Gastrocnemius medialis (tissue), 4 donors: ENCODE measurements at regions not wholly inside any gene's neighbourhood (a gene's known extent, or its start where the extent isn't known, plus 50 kb on each side); places are given as distances from the start of the nearest gene placed in this dataset.

ENCODE experiments used
- POLR2A ChIP-seq, 2 donors: fragments of 450-650 bp; IDR thresholded peaks; one replicate each; pipeline ENCODE4 v1.6.1; 2017; ENCODE audit warnings: antibody characterized with exemption in 2 of 2, mild to moderate bottlenecking in 2 of 2, moderate library complexity in 2 of 2
- TF ChIP-seq, protein P1 (sequence below), 5 experiments: fragments of 450-650 bp in 3 of 5; fragments of 200-600 bp in 2 of 5; sonication (generic) in 2 of 5; IDR thresholded peaks in 4 of 5; conservative IDR thresholded peaks in 1 of 5; 1 replicate in 4 of 5; 2 replicates in 1 of 5; pipeline ENCODE4 v1.5.1; 2016 to 2019; ENCODE audit warnings: antibody characterized with exemption in 5 of 5, mild to moderate bottlenecking in 3 of 5, moderate library complexity in 3 of 5

DNA sequence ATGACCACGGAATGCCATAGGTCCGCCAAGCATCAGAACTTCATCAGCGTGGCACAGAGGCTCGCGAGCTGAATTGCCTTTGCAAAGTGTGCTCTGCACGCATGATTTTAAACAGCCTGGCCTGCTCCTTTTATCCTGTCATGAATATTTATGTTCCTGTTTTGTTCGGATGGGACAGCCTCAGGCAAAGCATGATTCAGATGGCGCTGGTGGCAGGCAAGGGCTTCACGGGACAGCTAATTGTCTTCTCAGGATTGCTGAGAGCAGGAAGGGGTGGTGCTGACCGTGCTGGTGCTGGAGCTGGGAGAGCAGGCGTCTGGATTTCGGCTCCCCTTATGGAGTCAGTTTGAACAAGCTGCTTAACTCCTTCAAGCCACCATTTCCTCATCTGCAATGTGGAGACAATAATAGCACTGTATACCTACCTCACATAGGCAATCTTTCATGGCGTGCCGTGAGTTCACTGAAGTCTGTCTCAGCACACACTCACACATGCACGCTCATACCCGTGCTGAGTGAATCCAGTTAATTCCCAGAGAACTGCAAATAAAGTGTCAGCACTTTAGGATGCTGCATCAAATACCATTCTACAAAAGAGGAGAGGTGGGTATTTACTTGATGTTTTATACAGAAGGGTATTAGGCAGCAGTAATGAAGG is 79.7 kb upstream of the APCDD1 start:
- TF ChIP-seq, protein P1, sequence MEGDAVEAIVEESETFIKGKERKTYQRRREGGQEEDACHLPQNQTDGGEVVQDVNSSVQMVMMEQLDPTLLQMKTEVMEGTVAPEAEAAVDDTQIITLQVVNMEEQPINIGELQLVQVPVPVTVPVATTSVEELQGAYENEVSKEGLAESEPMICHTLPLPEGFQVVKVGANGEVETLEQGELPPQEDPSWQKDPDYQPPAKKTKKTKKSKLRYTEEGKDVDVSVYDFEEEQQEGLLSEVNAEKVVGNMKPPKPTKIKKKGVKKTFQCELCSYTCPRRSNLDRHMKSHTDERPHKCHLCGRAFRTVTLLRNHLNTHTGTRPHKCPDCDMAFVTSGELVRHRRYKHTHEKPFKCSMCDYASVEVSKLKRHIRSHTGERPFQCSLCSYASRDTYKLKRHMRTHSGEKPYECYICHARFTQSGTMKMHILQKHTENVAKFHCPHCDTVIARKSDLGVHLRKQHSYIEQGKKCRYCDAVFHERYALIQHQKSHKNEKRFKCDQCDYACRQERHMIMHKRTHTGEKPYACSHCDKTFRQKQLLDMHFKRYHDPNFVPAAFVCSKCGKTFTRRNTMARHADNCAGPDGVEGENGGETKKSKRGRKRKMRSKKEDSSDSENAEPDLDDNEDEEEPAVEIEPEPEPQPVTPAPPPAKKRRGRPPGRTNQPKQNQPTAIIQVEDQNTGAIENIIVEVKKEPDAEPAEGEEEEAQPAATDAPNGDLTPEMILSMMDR (IDR thresholded peaks at IDR 0.05 in 4 of 5, conservative IDR thresholded peaks at IDR 0.05 in 1 of 5), result no peak
- no peak for TF ChIP-seq POLR2A (IDR thresholded peaks at IDR 0.05)
